NCI-H187 treated with DMSO at 0.1 percent for 48 hours (cell line): ENCODE measurements at regions not wholly inside any gene's neighbourhood (a gene's known extent, or its start where the extent isn't known, plus 50 kb on each side); places are given as distances from the start of the nearest gene placed in this dataset.
"Not testable (repeated sequence)": the region's sequence is repeated elsewhere in the genome, so short reads cannot be mapped to it uniquely, and the experiment has no call there.

Source experiments
- DNase-seq: peaks from one replicate; lab custom pipeline; 2025; lab: John Stamatoyannopoulos, UW

- no peak for DNase-seq
Measured at GRCh38 chr13:27327633-27328032, 57.0 kb downstream of the RASL11A start.

- no peak for DNase-seq
Measured at GRCh38 chr13:27329210-27329609, 58.6 kb downstream of the RASL11A start.

- DNase-seq: no peak
Measured at GRCh38 chr13:27334774-27335435, 64.3 kb downstream of the RASL11A start.

- DNase-seq: no peak
Measured at GRCh38 chr13:27336014-27336673, 65.5 kb downstream of the RASL11A start.

- no peak for DNase-seq
Measured at GRCh38 chr13:27338207-27338606, 67.6 kb downstream of the RASL11A start.

GRCh38 chr13:27338816-27339215, 68.2 kb downstream of the RASL11A start:
- no peak for DNase-seq

GRCh38 chr13:27339299-27339698, 68.7 kb downstream of the RASL11A start:
- DNase-seq: no peak

- DNase-seq: no peak
Measured at GRCh38 chr13:27341616-27342015, 71.0 kb downstream of the RASL11A start.

- DNase-seq: no peak
Measured at GRCh38 chr13:27347211-27347772, 76.7 kb downstream of the RASL11A start.

GRCh38 chr13:27348461-27348860, 76.0 kb upstream of the GTF3A start:
- no peak for DNase-seq

GRCh38 chr13:27349458-27349857, 75.0 kb upstream of the GTF3A start:
- DNase-seq: no peak

GRCh38 chr13:27350825-27351224, 73.6 kb upstream of the GTF3A start:
- DNase-seq: not testable (repeated sequence)

- DNase-seq: no peak
Measured at GRCh38 chr13:27352698-27353097, 71.7 kb upstream of the GTF3A start.

- no peak for DNase-seq
Measured at GRCh38 chr13:27353166-27353583, 71.2 kb upstream of the GTF3A start.

- DNase-seq: no peak
Measured at GRCh38 chr13:27353708-27354107, 70.7 kb upstream of the GTF3A start.

- no peak for DNase-seq
Measured at GRCh38 chr13:27354379-27354778, 70.0 kb upstream of the GTF3A start.

- no peak for DNase-seq
Measured at GRCh38 chr13:27355894-27356293, 68.5 kb upstream of the GTF3A start.

GRCh38 chr13:27358420-27358819, 66.0 kb upstream of the GTF3A start:
- no peak for DNase-seq

- no peak for DNase-seq
Measured at GRCh38 chr13:27359199-27359821, 65.1 kb upstream of the GTF3A start.

GRCh38 chr13:27360562-27360961, 63.9 kb upstream of the GTF3A start:
- no peak for DNase-seq

- DNase-seq: no peak
Measured at GRCh38 chr13:27362064-27362751, 62.2 kb upstream of the GTF3A start.

- not testable (repeated sequence) for DNase-seq
Measured at GRCh38 chr13:27363637-27364036, 60.8 kb upstream of the GTF3A start.
